HG02588 (cell line): ENCODE measurements at regions not wholly inside any gene's neighbourhood (a gene's known extent, or its start where the extent isn't known, plus 50 kb on each side); places are given as distances from the start of the nearest gene placed in this dataset.

Source experiments
- ATAC-seq: cut with Tn5 transposase; IDR thresholded peaks from one replicate; pipeline ENCODE4 v1.9.1; 2021; ENCODE audit warnings: mild to moderate bottlenecking, moderate library complexity; ENCODE audit not compliant: unreplicated experiment

- ATAC-seq = no peak
Measured at GRCh38 chr14:22513066-22513812, 75.8 kb downstream of the DAD1 start.

GRCh38 chr14:22512106-22512814, 76.8 kb downstream of the DAD1 start:
- no peak for ATAC-seq

- no peak for ATAC-seq
Measured at GRCh38 chr14:22510527-22511110, 78.4 kb downstream of the DAD1 start.

- no peak for ATAC-seq
Measured at GRCh38 chr14:22509751-22510300, 79.2 kb downstream of the DAD1 start.

- ATAC-seq = no peak
Measured at GRCh38 chr14:22509036-22509709, 79.9 kb downstream of the DAD1 start.

GRCh38 chr14:22508662-22509035, 80.4 kb downstream of the DAD1 start:
- no peak for ATAC-seq

GRCh38 chr14:22508150-22508457, 80.9 kb downstream of the DAD1 start:
- ATAC-seq = no peak

GRCh38 chr14:22506778-22507351, 82.2 kb downstream of the DAD1 start:
- no peak for ATAC-seq

- ATAC-seq = no peak
Measured at GRCh38 chr14:22506378-22506710, 82.7 kb downstream of the DAD1 start.

- peak; percentile 35 for ATAC-seq
Measured at GRCh38 chr14:22505697-22506377, 83.2 kb downstream of the DAD1 start.

GRCh38 chr14:22505309-22505696, 83.7 kb downstream of the DAD1 start:
- no peak for ATAC-seq

GRCh38 chr14:22502551-22502950, 86.5 kb downstream of the DAD1 start:
- ATAC-seq = no peak

GRCh38 chr14:22502007-22502406, 87.0 kb downstream of the DAD1 start:
- ATAC-seq = no peak

- ATAC-seq = no peak
Measured at GRCh38 chr14:22500954-22501726, 87.9 kb downstream of the DAD1 start.

GRCh38 chr14:22500525-22500924, 88.5 kb downstream of the DAD1 start:
- no peak for ATAC-seq

- ATAC-seq = no peak
Measured at GRCh38 chr14:22497671-22498093, 91.3 kb downstream of the DAD1 start.

- no peak for ATAC-seq
Measured at GRCh38 chr14:22497144-22497423, 91.9 kb downstream of the DAD1 start.

- ATAC-seq = no peak
Measured at GRCh38 chr14:22494486-22495135, 94.4 kb downstream of the DAD1 start.

- no peak for ATAC-seq
Measured at GRCh38 chr14:22493753-22494152, 95.3 kb downstream of the DAD1 start.
